HCT116 (cell line): ENCODE measurements at regions not wholly inside any gene's neighbourhood (a gene's known extent, or its start where the extent isn't known, plus 50 kb on each side); places are given as distances from the start of the nearest gene placed in this dataset.

ENCODE experiments used
- ATAC-seq: fragments of 200-7000 bp; cut with Tn5 transposase; 2 replicates; pipeline ENCODE4 v1.9.1; 2020; ENCODE audit warnings: mild to moderate bottlenecking, moderate library complexity
- BruUV-seq: library from RNA; stranded (reverse); fragments of 400-500 nt; replicated peaks from 2 replicates; lab custom pipeline; 2021; lab: Mats Ljungman, UMichigan
- CTCF ChIA-PET: fragments of 300-600 bp; sonication (Branson Sonifier 250); formaldehyde crosslinking; loops from one replicate; lab custom pipeline; 2021; ENCODE audit warnings: antibody characterized with exemption; lab: Charles Lee
- POLR2A ChIA-PET: fragments of 300-600, 350-600 bp; sonication (Branson Sonifier 250); formaldehyde crosslinking; loops from one replicate; lab custom pipeline; 2021; ENCODE audit warnings: antibody characterized with exemption; lab: Charles Lee
- RAD21 ChIA-PET, 2 experiments: fragments of 300-600 bp; sonication (Branson Sonifier 250); formaldehyde crosslinking; loops; one replicate each; lab custom pipeline; 2023; ENCODE audit warnings: low total read pairs in 2 of 2; ENCODE audit not compliant: uncharacterized antibody in 2 of 2, unreplicated experiment in 2 of 2, low non-redundant PET in 1 of 2; lab: Charles Lee
- DNase-seq: peaks from one replicate; pipeline ENCODE4 v3.0.0-alpha.2; 2010; ENCODE audit warnings: low read depth, low spot score
- H2AFZ ChIP-seq: fragments of 200-600 bp; shearing (Covaris generic), sonication (generic); 2 replicates; pipeline ENCODE4 v1.6.1; 2017; ENCODE audit warnings: low read depth, mixed run types, mixed read lengths, antibody characterized with exemption, low read length; ENCODE audit not compliant: poor library complexity, severe bottlenecking
- H3K27ac ChIP-seq: 2 replicates; pipeline ENCODE4 v1.5.1; 2012; ENCODE audit warnings: low read depth, low read length
- H3K27me3 ChIP-seq: fragments of 200-600 bp; sonication (generic); 2 replicates; pipeline ENCODE4 v1.6.1; 2016; ENCODE audit warnings: mixed run types, low read length, mixed read lengths; ENCODE audit not compliant: insufficient read depth
- H3K36me3 ChIP-seq, 2 experiments: fragments of 200-500 bp in 1 of 2; fragments of 200-600 bp in 1 of 2; sonication (Bioruptor generic) in 1 of 2; sonication (generic) in 1 of 2; 2 replicates each; pipeline versions ENCODE4 v1.5.1 to v1.6.1; 2014 to 2016; ENCODE audit warnings: low read length in 2 of 2, inconsistent platforms in 1 of 2, mixed read lengths in 1 of 2, mixed run types in 1 of 2; ENCODE audit not compliant: insufficient read depth in 2 of 2, control insufficient read depth in 1 of 2
- H3K4me1 ChIP-seq, 2 experiments: fragments of 200-600 bp in 1 of 2; sonication (generic) in 1 of 2; 2 replicates each; pipeline versions ENCODE4 v1.5.1 to v1.6.1; 2012 to 2017; ENCODE audit warnings: low read length in 2 of 2, inconsistent platforms in 1 of 2, mild to moderate bottlenecking in 1 of 2, mixed read lengths in 1 of 2, mixed run types in 1 of 2, moderate library complexity in 1 of 2; ENCODE audit not compliant: insufficient read depth in 2 of 2, control insufficient read depth in 1 of 2
- H3K4me2 ChIP-seq: fragments of 200-600 bp; sonication (generic); 2 replicates; pipeline ENCODE4 v1.6.1; 2017; ENCODE audit warnings: mixed run types, low read length, mixed read lengths
- H3K4me3 ChIP-seq, 2 experiments: fragments of 200-600 bp in 1 of 2; sonication (generic) in 1 of 2; replicated peaks in 1 of 2; 2 replicates each; pipeline ENCODE4 v1.5.1; 2011 to 2016; ENCODE audit warnings: low read length in 2 of 2, control low read depth in 1 of 2, low read depth in 1 of 2, mild to moderate bottlenecking in 1 of 2, mixed read lengths in 1 of 2, mixed run types in 1 of 2
- H3K79me2 ChIP-seq: fragments of 200-600 bp; sonication (generic); 2 replicates; pipeline ENCODE4 v1.6.1; 2017; ENCODE audit warnings: mild to moderate bottlenecking, mixed run types, low read length, moderate library complexity, mixed read lengths; ENCODE audit not compliant: insufficient read depth
- H3K9ac ChIP-seq: fragments of 200-600 bp; sonication (generic); 2 replicates; pipeline ENCODE4 v1.6.1; 2016; ENCODE audit warnings: low read length, mixed read lengths
- H3K9me2 ChIP-seq: fragments of 200-600 bp; sonication (generic), shearing (Covaris generic); 2 replicates; pipeline ENCODE4 v1.6.1; 2017; ENCODE audit warnings: mixed run types, mild to moderate bottlenecking, moderate library complexity; ENCODE audit not compliant: insufficient read depth
- H3K9me3 ChIP-seq, 2 experiments: fragments of 200-500 bp in 1 of 2; fragments of 200-600 bp in 1 of 2; sonication (Bioruptor generic) in 1 of 2; sonication (generic) in 1 of 2; 2 replicates each; pipeline ENCODE4 v1.6.1; 2014 to 2017; ENCODE audit warnings: low read length in 2 of 2, mixed read lengths in 2 of 2, inconsistent platforms in 1 of 2, low read depth in 1 of 2, mild to moderate bottlenecking in 1 of 2, mixed run types in 1 of 2, moderate library complexity in 1 of 2; ENCODE audit not compliant: control insufficient read depth in 1 of 2, insufficient read depth in 1 of 2
- H4K20me1 ChIP-seq: fragments of 200-600 bp; sonication (generic), shearing (Covaris generic); 2 replicates; pipeline ENCODE4 v1.6.1; 2017; ENCODE audit warnings: mixed run types, mild to moderate bottlenecking, moderate library complexity; ENCODE audit not compliant: insufficient read depth
- ATF3 ChIP-seq: IDR thresholded peaks from 2 replicates; pipeline ENCODE4 v1.6.1; 2012
- CEBPB ChIP-seq: IDR thresholded peaks from 2 replicates; pipeline ENCODE4 v1.6.1; 2012; ENCODE audit warnings: low read depth
- CTCF ChIP-seq, 3 experiments: fragments of 200-600 bp in 1 of 3; sonication (generic) in 1 of 3; IDR thresholded peaks in 2 of 3; conservative IDR thresholded peaks in 1 of 3; 2 replicates each; pipeline ENCODE4 v1.5.1; 2012 to 2017; ENCODE audit warnings: low read depth in 2 of 3, low read length in 2 of 3, antibody characterized with exemption in 1 of 3, borderline replicate concordance in 1 of 3, control low read depth in 1 of 3, mild to moderate bottlenecking in 1 of 3, mixed read lengths in 1 of 3, mixed run types in 1 of 3, moderate library complexity in 1 of 3; ENCODE audit not compliant: insufficient read depth in 1 of 3
- EGR1 ChIP-seq: IDR thresholded peaks from 2 replicates; pipeline ENCODE4 v1.6.1; 2012; ENCODE audit warnings: low read depth
- POLR2A ChIP-seq: IDR thresholded peaks from 2 replicates; pipeline ENCODE4 v1.7.0; 2011; ENCODE audit warnings: borderline replicate concordance; ENCODE audit not compliant: insufficient read depth, insufficient read length; ENCODE audit errors: extremely low read depth
- ZFX ChIP-seq: fragments of 450-650 bp; IDR thresholded peaks from 2 replicates; pipeline ENCODE4 v1.6.1; 2017
- intact Hi-C: fragments of 100-400 bp; cut with micrococcal nuclease; formaldehyde crosslinking; loops from 2 replicates; pipeline ENCODE4 v1.10.0; 2022
- TF ChIP-seq, protein P1 (sequence below): IDR thresholded peaks from 2 replicates; pipeline ENCODE4 v1.6.1; 2012; ENCODE audit warnings: low read depth

- BruUV-seq = no TSS peak
- TF ChIP-seq EGR1 (no peak), POLR2A (no peak), CTCF (IDR thresholded peaks at IDR 0.05 in 2 of 3, conservative IDR thresholded peaks at IDR 0.05 in 1 of 3; ENCODE audit: borderline replicate concordance in 1 of 3, insufficient read depth in 1 of 3, low read depth in 2 of 3, low read length in 2 of 3) (no peak), ZFX (no peak), ATF3 (no peak), CEBPB (no peak)
- TF ChIP-seq, protein P1, sequence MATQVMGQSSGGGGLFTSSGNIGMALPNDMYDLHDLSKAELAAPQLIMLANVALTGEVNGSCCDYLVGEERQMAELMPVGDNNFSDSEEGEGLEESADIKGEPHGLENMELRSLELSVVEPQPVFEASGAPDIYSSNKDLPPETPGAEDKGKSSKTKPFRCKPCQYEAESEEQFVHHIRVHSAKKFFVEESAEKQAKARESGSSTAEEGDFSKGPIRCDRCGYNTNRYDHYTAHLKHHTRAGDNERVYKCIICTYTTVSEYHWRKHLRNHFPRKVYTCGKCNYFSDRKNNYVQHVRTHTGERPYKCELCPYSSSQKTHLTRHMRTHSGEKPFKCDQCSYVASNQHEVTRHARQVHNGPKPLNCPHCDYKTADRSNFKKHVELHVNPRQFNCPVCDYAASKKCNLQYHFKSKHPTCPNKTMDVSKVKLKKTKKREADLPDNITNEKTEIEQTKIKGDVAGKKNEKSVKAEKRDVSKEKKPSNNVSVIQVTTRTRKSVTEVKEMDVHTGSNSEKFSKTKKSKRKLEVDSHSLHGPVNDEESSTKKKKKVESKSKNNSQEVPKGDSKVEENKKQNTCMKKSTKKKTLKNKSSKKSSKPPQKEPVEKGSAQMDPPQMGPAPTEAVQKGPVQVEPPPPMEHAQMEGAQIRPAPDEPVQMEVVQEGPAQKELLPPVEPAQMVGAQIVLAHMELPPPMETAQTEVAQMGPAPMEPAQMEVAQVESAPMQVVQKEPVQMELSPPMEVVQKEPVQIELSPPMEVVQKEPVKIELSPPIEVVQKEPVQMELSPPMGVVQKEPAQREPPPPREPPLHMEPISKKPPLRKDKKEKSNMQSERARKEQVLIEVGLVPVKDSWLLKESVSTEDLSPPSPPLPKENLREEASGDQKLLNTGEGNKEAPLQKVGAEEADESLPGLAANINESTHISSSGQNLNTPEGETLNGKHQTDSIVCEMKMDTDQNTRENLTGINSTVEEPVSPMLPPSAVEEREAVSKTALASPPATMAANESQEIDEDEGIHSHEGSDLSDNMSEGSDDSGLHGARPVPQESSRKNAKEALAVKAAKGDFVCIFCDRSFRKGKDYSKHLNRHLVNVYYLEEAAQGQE = no peak
- TF ChIP-seq, all 23 proteins: peak for 0
- H3K4me3 ChIP-seq = no peak overlapping the region
- peaks cover 48% of the 10 kb centered on the region for H3K27me3 ChIP-seq
- H2AFZ ChIP-seq = no peak overlapping the region
- no peaks in the 10 kb centered on the region for H3K79me2 ChIP-seq
- ATAC-seq (peak; percentile 75), DNase-seq (no peak)
- no peaks in the 10 kb centered on the region for H3K9me2 ChIP-seq
- POLR2A ChIA-PET = interaction anchor here (1.1 kb wide), 1 partner anchor 12 kb away, joined by 3 read pairs; no protein-coding TSS in a partner anchor
- intact Hi-C loops = no loop called here
- no peaks in the 10 kb centered on the region for H3K4me1 ChIP-seq
- H3K36me3 ChIP-seq = no peaks in the 10 kb centered on the region
- H3K27ac ChIP-seq = no peak overlapping the region
- no peak overlapping the region for H3K9ac ChIP-seq
- CTCF ChIA-PET = interaction anchor here (1.4 kb wide), 1 partner anchor 90 kb away, joined by 5 read pairs; no protein-coding TSS in a partner anchor
- H4K20me1 ChIP-seq = no peaks in the 10 kb centered on the region
- peak overlapping the region; percentile 4; the same call in 1 of the 2 replicates for H3K4me2 ChIP-seq
- RAD21 ChIA-PET = no interaction called here
- no peaks in the 10 kb centered on the region for H3K9me3 ChIP-seq
Observed at GRCh38 chr20:48530957-48531356, 296.8 kb downstream of the PREX1 start.
